ENCODE measurements at regions not wholly inside any gene's neighbourhood (a gene's known extent, or its start where the extent isn't known, plus 50 kb on each side); places are given as distances from the start of the nearest gene placed in this dataset.

DNA sequence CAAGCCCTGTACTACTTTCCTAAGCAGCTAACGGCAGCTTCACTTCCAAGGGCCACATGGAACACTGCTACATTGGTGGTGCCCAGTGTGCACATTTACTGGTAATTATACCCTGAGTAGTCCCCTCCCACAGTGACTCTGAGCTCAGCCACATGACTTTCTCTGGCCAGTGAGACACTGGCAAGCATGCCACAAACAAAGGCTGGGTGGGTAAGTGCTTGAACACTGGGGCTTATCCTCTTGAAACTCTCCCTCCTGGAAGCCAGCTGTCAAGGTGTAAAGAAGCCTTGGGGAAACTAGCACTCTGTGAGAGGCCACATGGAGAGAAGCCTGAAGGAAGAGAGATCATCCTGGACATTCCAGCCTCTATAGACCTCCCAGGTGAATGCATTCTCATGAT, 54.4 kb upstream of the DRD2 start:
- H4K20me1 ChIP-seq (replicated peaks; ENCODE audit: control insufficient read depth, extremely low read depth, insufficient read depth, low read length): no peaks in the 10 kb centered on the region
- H3K27me3 ChIP-seq (ENCODE audit: control insufficient read depth in 2 of 2, insufficient read depth in 2 of 2, low read length in 2 of 2): peaks cover 0 to 2% of the 10 kb centered on the region in 2 experiments
- no peak overlapping the region for H3K4me2 ChIP-seq (ENCODE audit: insufficient read depth, low read length)
- no peaks in the 10 kb centered on the region for H3K9me1 ChIP-seq (replicated peaks; ENCODE audit: control insufficient read depth, extremely low read depth, insufficient read depth, low read length)
- H3K9me3 ChIP-seq (replicated peaks; ENCODE audit: control insufficient read depth, insufficient read depth, low read length): no peaks in the 10 kb centered on the region
- H3K4me1 ChIP-seq (ENCODE audit: control insufficient read depth, extremely low read depth, insufficient read depth, low read length): no peaks in the 10 kb centered on the region
- TF ChIP-seq POLR2A (IDR thresholded peaks at IDR 0.05; ENCODE audit: low read depth, low read length) (no peak), GATA2 (IDR thresholded peaks at IDR 0.05; ENCODE audit: insufficient read depth, insufficient read length, low read depth, low read length) (no peak), POLR2AphosphoS5 (IDR thresholded peaks at IDR 0.05; ENCODE audit: insufficient read depth, low read depth, low read length) (no peak), FOS (IDR thresholded peaks at IDR 0.05; ENCODE audit: borderline replicate concordance, insufficient read depth, low read length) (no peak), MYC (IDR thresholded peaks at IDR 0.05; ENCODE audit: low read depth, low read length) (no peak), JUN (IDR thresholded peaks at IDR 0.05; ENCODE audit: borderline replicate concordance, insufficient read depth, insufficient read length, low read depth) (no peak), EZH2 (IDR thresholded peaks at IDR 0.05; ENCODE audit: borderline replicate concordance, low read depth, low read length, severe bottlenecking) (no peak)
- TF ChIP-seq, protein P1, sequence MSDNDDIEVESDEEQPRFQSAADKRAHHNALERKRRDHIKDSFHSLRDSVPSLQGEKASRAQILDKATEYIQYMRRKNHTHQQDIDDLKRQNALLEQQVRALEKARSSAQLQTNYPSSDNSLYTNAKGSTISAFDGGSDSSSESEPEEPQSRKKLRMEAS (IDR thresholded peaks at IDR 0.05; ENCODE audit: insufficient read depth, insufficient read length): no peak
- TF ChIP-seq, protein P2, sequence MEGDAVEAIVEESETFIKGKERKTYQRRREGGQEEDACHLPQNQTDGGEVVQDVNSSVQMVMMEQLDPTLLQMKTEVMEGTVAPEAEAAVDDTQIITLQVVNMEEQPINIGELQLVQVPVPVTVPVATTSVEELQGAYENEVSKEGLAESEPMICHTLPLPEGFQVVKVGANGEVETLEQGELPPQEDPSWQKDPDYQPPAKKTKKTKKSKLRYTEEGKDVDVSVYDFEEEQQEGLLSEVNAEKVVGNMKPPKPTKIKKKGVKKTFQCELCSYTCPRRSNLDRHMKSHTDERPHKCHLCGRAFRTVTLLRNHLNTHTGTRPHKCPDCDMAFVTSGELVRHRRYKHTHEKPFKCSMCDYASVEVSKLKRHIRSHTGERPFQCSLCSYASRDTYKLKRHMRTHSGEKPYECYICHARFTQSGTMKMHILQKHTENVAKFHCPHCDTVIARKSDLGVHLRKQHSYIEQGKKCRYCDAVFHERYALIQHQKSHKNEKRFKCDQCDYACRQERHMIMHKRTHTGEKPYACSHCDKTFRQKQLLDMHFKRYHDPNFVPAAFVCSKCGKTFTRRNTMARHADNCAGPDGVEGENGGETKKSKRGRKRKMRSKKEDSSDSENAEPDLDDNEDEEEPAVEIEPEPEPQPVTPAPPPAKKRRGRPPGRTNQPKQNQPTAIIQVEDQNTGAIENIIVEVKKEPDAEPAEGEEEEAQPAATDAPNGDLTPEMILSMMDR (IDR thresholded peaks at IDR 0.05; ENCODE audit: extremely low read depth in 1 of 2, insufficient read depth in 1 of 2, low read depth in 1 of 2, low read length in 2 of 2): no peak
- no peak overlapping the region for H2AFZ ChIP-seq (ENCODE audit: low read depth, low read length)
- intact Hi-C loops (cut with micrococcal nuclease) (loop anchor here (5.0 to 10.0 kb wide), 3 partner anchors 157 to 945 kb away; partner anchors contain the start of genes CLDN25 and ZW10), dilution Hi-C loops (cut with MboI; ENCODE audit: extremely low pct_ligation_motif_present, low sequenced_read_pairs) (no loop called here)
- FAIRE-seq (no peak), DNase-seq (ENCODE audit: low read depth, low spot score) (no peak)
- ChIA-PET POLR2A (no interaction called here), CTCF (interaction anchor here (5.6 kb wide), 1 partner anchor 225 kb away, joined by 67 read pairs; no protein-coding TSS in a partner anchor)
- H3K79me2 ChIP-seq (ENCODE audit: control insufficient read depth, insufficient read depth, low read length): no peaks in the 10 kb centered on the region
- H3K9ac ChIP-seq (replicated peaks; ENCODE audit: extremely low read depth, insufficient read depth, low read length): no peak overlapping the region
- H3K27ac ChIP-seq (ENCODE audit: insufficient read depth, low read depth, low read length): no peak overlapping the region
- BruUV-seq (replicated peaks): no TSS peak
- no peaks in the 10 kb centered on the region for H3K36me3 ChIP-seq (ENCODE audit: control insufficient read depth in 2 of 2, extremely low read depth in 1 of 2, insufficient read depth in 2 of 2, low read length in 2 of 2)
- no peak overlapping the region for H3K4me3 ChIP-seq (replicated peaks in 1 of 3; ENCODE audit: insufficient read depth in 1 of 3, low read depth in 1 of 3, low read length in 3 of 3)

All from endothelial cell of umbilical vein (primary cell).